IMR-90 (cell line): ENCODE measurements at regions not wholly inside any gene's neighbourhood (a gene's known extent, or its start where the extent isn't known, plus 50 kb on each side); places are given as distances from the start of the nearest gene placed in this dataset.

ENCODE experiments used
- CEBPB ChIP-seq: IDR thresholded peaks from 2 replicates; pipeline ENCODE4 v1.6.1; 2012; ENCODE audit warnings: low read depth, low read length, improper control_type of control experiment
- CHD1 ChIP-seq: IDR thresholded peaks from 2 replicates; pipeline ENCODE4 v1.6.1; 2012; ENCODE audit warnings: low read depth, low read length, improper control_type of control experiment
- MAZ ChIP-seq: IDR thresholded peaks from 2 replicates; pipeline ENCODE4 v1.6.1; 2012; ENCODE audit warnings: low read depth, mild to moderate bottlenecking, low read length, improper control_type of control experiment, moderate library complexity, borderline replicate concordance
- POLR2A ChIP-seq: IDR thresholded peaks from 2 replicates; pipeline ENCODE4 v1.6.1; 2012; ENCODE audit warnings: mild to moderate bottlenecking, low read depth, low read length
- RCOR1 ChIP-seq: IDR thresholded peaks from 2 replicates; pipeline ENCODE4 v1.6.1; 2012; ENCODE audit warnings: mild to moderate bottlenecking, low read length, improper control_type of control experiment; ENCODE audit not compliant: insufficient replicate concordance
- TF ChIP-seq, protein P1 (sequence below): conservative IDR thresholded peaks from 2 replicates; pipeline ENCODE4 v1.5.1; 2012; ENCODE audit warnings: mild to moderate bottlenecking, low read depth, low read length, improper control_type of control experiment
- TF ChIP-seq, protein P2 (sequence below): fragments of 150-350 bp; IDR thresholded peaks from 2 replicates; pipeline ENCODE4 v1.6.1; 2016; ENCODE audit warnings: low read depth, mild to moderate bottlenecking, low read length, moderate library complexity, borderline replicate concordance

DNA sequence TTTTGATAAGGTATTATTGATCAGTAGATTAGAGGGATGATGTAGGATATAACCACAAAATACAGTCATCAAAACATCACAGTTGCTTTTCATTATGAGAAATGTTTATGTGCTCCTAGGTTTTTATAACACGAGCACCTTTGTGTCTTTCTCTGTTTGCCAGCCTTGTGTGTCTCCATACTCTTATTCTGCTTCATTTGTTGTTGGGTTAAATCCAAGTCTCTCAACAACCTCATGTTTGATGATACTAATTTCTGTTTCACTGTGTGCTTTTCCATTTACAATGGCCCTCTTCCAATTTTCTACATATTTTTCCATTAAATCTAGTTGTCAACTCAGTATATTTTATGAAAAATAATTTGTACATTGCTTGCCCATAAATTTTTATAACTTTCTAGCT is 107.7 kb upstream of the POU2AF2 start:
- TF ChIP-seq, protein P1, sequence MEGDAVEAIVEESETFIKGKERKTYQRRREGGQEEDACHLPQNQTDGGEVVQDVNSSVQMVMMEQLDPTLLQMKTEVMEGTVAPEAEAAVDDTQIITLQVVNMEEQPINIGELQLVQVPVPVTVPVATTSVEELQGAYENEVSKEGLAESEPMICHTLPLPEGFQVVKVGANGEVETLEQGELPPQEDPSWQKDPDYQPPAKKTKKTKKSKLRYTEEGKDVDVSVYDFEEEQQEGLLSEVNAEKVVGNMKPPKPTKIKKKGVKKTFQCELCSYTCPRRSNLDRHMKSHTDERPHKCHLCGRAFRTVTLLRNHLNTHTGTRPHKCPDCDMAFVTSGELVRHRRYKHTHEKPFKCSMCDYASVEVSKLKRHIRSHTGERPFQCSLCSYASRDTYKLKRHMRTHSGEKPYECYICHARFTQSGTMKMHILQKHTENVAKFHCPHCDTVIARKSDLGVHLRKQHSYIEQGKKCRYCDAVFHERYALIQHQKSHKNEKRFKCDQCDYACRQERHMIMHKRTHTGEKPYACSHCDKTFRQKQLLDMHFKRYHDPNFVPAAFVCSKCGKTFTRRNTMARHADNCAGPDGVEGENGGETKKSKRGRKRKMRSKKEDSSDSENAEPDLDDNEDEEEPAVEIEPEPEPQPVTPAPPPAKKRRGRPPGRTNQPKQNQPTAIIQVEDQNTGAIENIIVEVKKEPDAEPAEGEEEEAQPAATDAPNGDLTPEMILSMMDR: no peak
- no peak for TF ChIP-seq CHD1
- TF ChIP-seq MAZ: no peak
- no peak for TF ChIP-seq RCOR1
- TF ChIP-seq POLR2A: no peak
- no peak for TF ChIP-seq CEBPB
- TF ChIP-seq, protein P2, sequence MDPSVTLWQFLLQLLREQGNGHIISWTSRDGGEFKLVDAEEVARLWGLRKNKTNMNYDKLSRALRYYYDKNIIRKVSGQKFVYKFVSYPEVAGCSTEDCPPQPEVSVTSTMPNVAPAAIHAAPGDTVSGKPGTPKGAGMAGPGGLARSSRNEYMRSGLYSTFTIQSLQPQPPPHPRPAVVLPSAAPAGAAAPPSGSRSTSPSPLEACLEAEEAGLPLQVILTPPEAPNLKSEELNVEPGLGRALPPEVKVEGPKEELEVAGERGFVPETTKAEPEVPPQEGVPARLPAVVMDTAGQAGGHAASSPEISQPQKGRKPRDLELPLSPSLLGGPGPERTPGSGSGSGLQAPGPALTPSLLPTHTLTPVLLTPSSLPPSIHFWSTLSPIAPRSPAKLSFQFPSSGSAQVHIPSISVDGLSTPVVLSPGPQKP: no peak
